ENCODE measurements at regions not wholly inside any gene's neighbourhood (a gene's known extent, or its start where the extent isn't known, plus 50 kb on each side); places are given as distances from the start of the nearest gene placed in this dataset.

DNA sequence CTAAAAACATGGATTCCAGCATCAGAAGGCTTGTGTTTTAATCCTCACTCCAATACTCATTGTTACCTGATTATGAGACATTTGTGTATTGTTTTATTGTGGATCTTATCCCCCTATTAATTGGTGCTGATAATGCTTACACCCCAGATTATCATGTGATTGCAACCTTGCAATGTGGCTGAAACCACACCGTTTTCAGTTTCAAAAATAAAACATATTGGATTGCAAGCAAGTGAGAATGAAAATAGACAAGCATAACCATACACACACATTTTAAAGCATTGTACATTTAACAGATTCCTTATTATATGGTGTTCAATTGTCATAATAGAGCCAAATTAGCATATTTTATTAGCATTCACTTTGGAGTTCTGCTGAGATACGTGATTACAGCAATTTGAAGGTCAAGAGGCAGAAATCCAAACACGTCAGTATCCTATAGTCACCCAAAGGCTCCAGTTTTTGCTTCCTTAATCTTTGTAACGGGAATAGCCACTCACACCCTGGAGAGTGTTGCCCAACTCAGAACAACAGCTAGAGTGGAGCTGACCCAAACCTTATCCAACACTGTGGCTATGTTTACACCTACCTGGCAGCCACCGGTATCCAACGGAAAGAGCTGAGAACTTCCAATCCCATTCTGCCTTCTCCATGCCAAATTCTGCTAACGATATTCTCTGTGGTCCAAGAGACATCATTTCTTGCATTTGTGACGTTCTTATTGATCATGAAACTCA lies 317.1 kb upstream of the KLF6 start:
- TF ChIP-seq REST (IDR thresholded peaks at IDR 0.05; ENCODE audit: insufficient replicate concordance, low read depth) (no peak), CTCF (IDR thresholded peaks at IDR 0.05; ENCODE audit: insufficient read depth, low read length) (no peak)
